ENCODE measurements at regions not wholly inside any gene's neighbourhood (a gene's known extent, or its start where the extent isn't known, plus 50 kb on each side); places are given as distances from the start of the nearest gene placed in this dataset.

DNA sequence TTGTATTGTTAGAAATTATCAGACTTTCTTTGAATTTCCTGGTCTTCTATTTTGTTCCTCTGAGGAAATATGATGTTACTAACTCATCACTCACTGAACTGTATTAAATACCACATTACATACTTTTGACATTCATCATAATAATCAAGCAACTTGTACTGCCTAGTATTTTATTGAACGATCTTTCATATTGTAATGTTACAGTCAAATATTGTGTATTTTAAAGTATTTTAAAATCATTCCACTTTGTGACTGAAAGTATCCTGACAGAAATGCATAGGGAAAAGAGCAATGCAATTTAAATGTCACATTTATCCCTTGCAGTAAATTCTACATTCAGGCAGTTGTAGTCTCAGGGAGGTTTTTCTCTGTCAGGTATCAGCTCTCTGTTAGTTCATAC, 1557.4 kb downstream of the CDH8 start:
- no peak for TF ChIP-seq GATA2 (IDR thresholded peaks at IDR 0.05; ENCODE audit: low read depth, low read length)
- no peak for TF ChIP-seq GATA3 (IDR thresholded peaks at IDR 0.05; ENCODE audit: low read depth, low read length)

Data from SH-SY5Y (cell line).